H9 (cell line): ENCODE measurements at regions not wholly inside any gene's neighbourhood (a gene's known extent, or its start where the extent isn't known, plus 50 kb on each side); places are given as distances from the start of the nearest gene placed in this dataset.

ENCODE experiments used
- DNase-seq: peaks from one replicate; pipeline ENCODE4 v3.0.0-alpha.2; 2017
- H2AFZ ChIP-seq: one replicate; pipeline ENCODE4 v1.6.1; 2013; ENCODE audit warnings: mild to moderate bottlenecking, low read length, control low read depth, moderate library complexity
- H2AK5ac ChIP-seq: 2 replicates; pipeline ENCODE4 v1.6.1; 2013; ENCODE audit warnings: low read length, control low read depth, mixed read lengths; ENCODE audit not compliant: insufficient read length
- H2BK120ac ChIP-seq: one replicate; pipeline ENCODE4 v1.6.1; 2013; ENCODE audit warnings: low read depth, mild to moderate bottlenecking, low read length, control low read depth, inconsistent platforms; ENCODE audit not compliant: poor library complexity, severe bottlenecking
- H2BK12ac ChIP-seq: 2 replicates; pipeline ENCODE4 v1.6.1; 2013; ENCODE audit warnings: low read length, control low read depth, mixed read lengths, low read depth; ENCODE audit not compliant: insufficient read length
- H2BK15ac ChIP-seq: 2 replicates; pipeline ENCODE4 v1.6.1; 2013; ENCODE audit warnings: low read depth, low read length, control low read depth
- H2BK20ac ChIP-seq: one replicate; pipeline ENCODE4 v1.6.1; 2013; ENCODE audit warnings: low read depth, mild to moderate bottlenecking, low read length, control low read depth, inconsistent platforms; ENCODE audit not compliant: poor library complexity, severe bottlenecking
- H2BK5ac ChIP-seq: 2 replicates; pipeline ENCODE4 v1.6.1; 2013; ENCODE audit warnings: low read length, control low read depth, mixed read lengths; ENCODE audit not compliant: insufficient read length
- H3K14ac ChIP-seq: 2 replicates; pipeline ENCODE4 v1.6.1; 2013; ENCODE audit warnings: low read length, control low read depth; ENCODE audit not compliant: insufficient read depth
- H3K18ac ChIP-seq: 2 replicates; pipeline ENCODE4 v1.6.1; 2013; ENCODE audit warnings: low read depth, mild to moderate bottlenecking, mixed read lengths, low read length, control low read depth; ENCODE audit not compliant: insufficient read length
- H3K23ac ChIP-seq: 2 replicates; pipeline ENCODE4 v1.6.1; 2013; ENCODE audit warnings: low read length, control low read depth, mixed read lengths, low read depth; ENCODE audit not compliant: insufficient read length
- H3K23me2 ChIP-seq: 2 replicates; pipeline ENCODE4 v1.6.1; 2013; ENCODE audit warnings: low read depth, mild to moderate bottlenecking, mixed read lengths, low read length, control low read depth; ENCODE audit not compliant: insufficient read length, poor library complexity, severe bottlenecking
- H3K27ac ChIP-seq: 2 replicates; pipeline ENCODE4 v1.5.1; 2013; ENCODE audit warnings: low read length, control low read depth, mixed read lengths, low read depth; ENCODE audit not compliant: insufficient read length
- H3K27me3 ChIP-seq: 2 replicates; pipeline ENCODE4 v1.6.1; 2013; ENCODE audit warnings: low read length, control low read depth, inconsistent platforms; ENCODE audit not compliant: insufficient read depth
- H3K4ac ChIP-seq: 2 replicates; pipeline ENCODE4 v1.6.1; 2013; ENCODE audit warnings: low read depth, mild to moderate bottlenecking, control low read depth, inconsistent platforms, low read length, moderate library complexity
- H3K4me1 ChIP-seq: 2 replicates; pipeline ENCODE4 v1.6.1; 2013; ENCODE audit warnings: low read length, control low read depth, inconsistent platforms; ENCODE audit not compliant: insufficient read depth
- H3K4me2 ChIP-seq: 2 replicates; pipeline ENCODE4 v1.6.1; 2013; ENCODE audit warnings: low read length, control low read depth, mixed read lengths; ENCODE audit not compliant: insufficient read length, insufficient read depth
- H3K56ac ChIP-seq: 2 replicates; pipeline ENCODE4 v1.6.1; 2013; ENCODE audit warnings: low read depth, mild to moderate bottlenecking, mixed read lengths, low read length, control low read depth; ENCODE audit not compliant: insufficient read length
- H3K79me1 ChIP-seq: 2 replicates; pipeline ENCODE4 v1.6.1; 2013; ENCODE audit warnings: low read depth, mild to moderate bottlenecking, moderate library complexity, low read length, control low read depth, inconsistent platforms; ENCODE audit not compliant: insufficient read depth, poor library complexity, severe bottlenecking
- H3K79me2 ChIP-seq: 2 replicates; pipeline ENCODE4 v1.6.1; 2013; ENCODE audit warnings: low read length, control low read depth, inconsistent platforms; ENCODE audit not compliant: insufficient read depth
- H3K9ac ChIP-seq: 2 replicates; pipeline ENCODE4 v1.6.1; 2013; ENCODE audit warnings: low read length, control low read depth, mixed read lengths; ENCODE audit not compliant: insufficient read length; ENCODE audit errors: extremely low read depth
- H3K9me3 ChIP-seq: one replicate; pipeline ENCODE4 v1.6.1; 2013; ENCODE audit warnings: low read depth, low read length, inconsistent platforms; ENCODE audit not compliant: control insufficient read depth
- H3T11ph ChIP-seq: one replicate; pipeline ENCODE4 v1.6.1; 2013; ENCODE audit warnings: mild to moderate bottlenecking, low read length, control low read depth, inconsistent platforms
- H4K20me1 ChIP-seq: one replicate; pipeline ENCODE4 v1.6.1; 2013; ENCODE audit not compliant: control insufficient read depth, insufficient read length, insufficient read depth
- H4K5ac ChIP-seq: 2 replicates; pipeline ENCODE4 v1.6.1; 2013; ENCODE audit warnings: low read depth, mild to moderate bottlenecking, mixed read lengths, low read length, control low read depth; ENCODE audit not compliant: insufficient read length
- H4K8ac ChIP-seq: replicated peaks from 2 replicates; pipeline ENCODE4 v1.6.1; 2013; ENCODE audit warnings: low read length, control low read depth, mixed read lengths, low read depth; ENCODE audit not compliant: insufficient read length
- H4K91ac ChIP-seq: 2 replicates; pipeline ENCODE4 v1.6.1; 2013; ENCODE audit warnings: low read depth, mild to moderate bottlenecking, moderate library complexity, mixed read lengths, low read length, control low read depth; ENCODE audit not compliant: insufficient read length
- H3K27ac Mint-ChIP-seq, 3 experiments: 2 replicates in 2 of 3; 3 replicates in 1 of 3; pipeline ENCODE4 v1.8.0; 2020 to 2021; ENCODE audit warnings: mixed read lengths in 3 of 3, mild to moderate bottlenecking in 1 of 3, moderate library complexity in 1 of 3
- H3K27me3 Mint-ChIP-seq: 2 replicates; pipeline ENCODE4 v1.8.0; 2021; ENCODE audit warnings: low read depth, mild to moderate bottlenecking, moderate library complexity, mixed read lengths
- H3K36me3 Mint-ChIP-seq, 3 experiments: 2 replicates in 2 of 3; 3 replicates in 1 of 3; pipeline ENCODE4 v1.8.0; 2020 to 2021; ENCODE audit warnings: low read depth in 3 of 3, mixed read lengths in 3 of 3; ENCODE audit not compliant: insufficient read depth in 1 of 3
- H3K4me1 Mint-ChIP-seq, 2 experiments: 2 replicates each; pipeline ENCODE4 v1.8.0; 2020; ENCODE audit warnings: mixed read lengths in 2 of 2
- H3K4me3 Mint-ChIP-seq, 2 experiments: 2 replicates in 1 of 2; 3 replicates in 1 of 2; pipeline ENCODE4 v1.8.0; 2020 to 2021; ENCODE audit warnings: mild to moderate bottlenecking in 2 of 2, mixed read lengths in 2 of 2, moderate library complexity in 1 of 2
- H3K9me3 Mint-ChIP-seq, 2 experiments: 2 replicates in 1 of 2; 3 replicates in 1 of 2; pipeline ENCODE4 v1.8.0; 2020; ENCODE audit warnings: mild to moderate bottlenecking in 2 of 2, mixed read lengths in 2 of 2, moderate library complexity in 1 of 2
- CTCF ChIP-seq: fragments of 200-600 bp; sonication (generic); conservative IDR thresholded peaks from 3 replicates; pipeline ENCODE4 v1.8.0; 2021; ENCODE audit warnings: antibody characterized with exemption, mild to moderate bottlenecking
- WGBS: extraction: QIAGEN DNeasy Blood & Tissue Kit; methylation state at CpG from one replicate; pipeline ENCODE4 v1.1.7; 2013; ENCODE audit warnings: missing lambda C conversion rate, low lambda C conversion rate, mixed read lengths; ENCODE audit not compliant: insufficient read length; ENCODE audit errors: extremely low coverage; 5-methylcytosine and 5-hydroxymethylcytosine counted together

- no peak overlapping the region for H3K4me3 Mint-ChIP-seq
Measured at GRCh38 chr10:3527869-3528268, 257.1 kb downstream of the KLF6 start.

More at GRCh38 chr10:3527869-3528268, 257.1 kb downstream of the KLF6 start:
- Histone ChIP-seq H3T11ph (no peak overlapping the region), H3K4me1 (no peaks in the 10 kb centered on the region), H4K5ac (no peak overlapping the region), H4K8ac (no peak overlapping the region), H2BK12ac (no peak overlapping the region), H2AK5ac (no peak overlapping the region), H3K4ac (no peak overlapping the region), H3K79me2 (no peaks in the 10 kb centered on the region), H3K9me3 (no peaks in the 10 kb centered on the region), H3K27me3 (no peaks in the 10 kb centered on the region), H3K23ac (no peak overlapping the region), H4K20me1 (no peaks in the 10 kb centered on the region), H2BK20ac (no peak overlapping the region), H2BK15ac (no peak overlapping the region), H3K18ac (no peak overlapping the region), H3K27ac (no peak overlapping the region), H3K14ac (no peak overlapping the region), H4K91ac (no peak overlapping the region), H3K4me2 (no peak overlapping the region), H3K79me1 (no peaks in the 10 kb centered on the region), H3K23me2 (no peaks in the 10 kb centered on the region), H2BK120ac (no peak overlapping the region), H3K56ac (no peak overlapping the region), H2BK5ac (no peak overlapping the region), H3K9ac (no peak overlapping the region), H2AFZ (no peak overlapping the region)
- H3K27ac Mint-ChIP-seq: no peak overlapping the region
- no peaks in the 10 kb centered on the region for H3K27me3 Mint-ChIP-seq
- no peak for DNase-seq
- H3K36me3 Mint-ChIP-seq: no peaks in the 10 kb centered on the region; a peak in 1 of 7 replicates
- TF ChIP-seq CTCF: no peak
- no CpG with 5 or more reads among the region's 5 CpGs for WGBS
- no peaks in the 10 kb centered on the region; a peak in 1 of 5 replicates for H3K9me3 Mint-ChIP-seq
- 0 out of 4 replicates have a peak, but pooled peaks cover 0 to 3% of the 10 kb centered on the region in 2 experiments for H3K4me1 Mint-ChIP-seq
